DMS79 treated with DMSO at 0.1 percent for 48 hours (cell line): ENCODE measurements at regions not wholly inside any gene's neighbourhood (a gene's known extent, or its start where the extent isn't known, plus 50 kb on each side); places are given as distances from the start of the nearest gene placed in this dataset.
A peak's percentile ranks its signal among the peaks of the same experiment; 100 is the strongest.

Experiments used
- DNase-seq: peaks from one replicate; lab custom pipeline; 2025; lab: John Stamatoyannopoulos, UW

DNA sequence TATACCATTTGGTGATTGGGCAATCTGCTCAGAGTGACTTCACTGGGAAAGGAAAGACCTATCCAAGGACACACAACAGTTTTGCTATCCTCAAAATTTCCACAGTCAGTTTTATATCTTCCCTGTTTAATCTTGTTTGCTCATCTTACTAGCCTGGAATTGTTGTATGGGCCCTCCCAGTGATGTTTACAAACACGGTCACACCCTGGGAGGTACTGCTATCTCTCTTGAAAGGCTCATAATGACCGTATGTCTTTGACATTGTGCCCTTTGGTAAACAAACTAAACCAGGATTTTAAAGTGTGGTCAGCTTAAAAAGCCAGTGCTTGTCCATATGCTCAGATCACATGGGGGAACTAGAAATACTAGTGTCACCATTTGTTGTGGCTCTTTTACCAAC is 277.0 kb downstream of the CDH2 start:
- DNase-seq: no peak

DNA sequence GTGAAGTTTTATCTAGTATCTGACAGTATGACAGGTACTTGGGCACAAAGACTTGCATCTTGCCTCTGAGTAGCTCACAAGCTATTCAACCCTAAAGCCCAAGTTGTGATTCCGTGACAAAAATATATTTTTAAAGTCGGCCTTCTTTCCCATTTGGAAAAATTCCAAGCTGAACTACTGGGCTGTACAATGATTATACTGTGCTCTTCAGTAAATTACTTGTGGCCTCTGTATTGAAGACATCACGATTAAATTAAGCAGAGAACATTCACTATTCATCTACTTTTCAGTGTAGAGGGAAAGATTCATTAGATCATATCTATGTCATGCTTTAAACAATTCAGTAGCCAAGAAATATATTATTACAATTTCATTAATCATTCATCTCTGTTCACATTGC is 282.2 kb downstream of the CDH2 start:
- no peak for DNase-seq

DNA sequence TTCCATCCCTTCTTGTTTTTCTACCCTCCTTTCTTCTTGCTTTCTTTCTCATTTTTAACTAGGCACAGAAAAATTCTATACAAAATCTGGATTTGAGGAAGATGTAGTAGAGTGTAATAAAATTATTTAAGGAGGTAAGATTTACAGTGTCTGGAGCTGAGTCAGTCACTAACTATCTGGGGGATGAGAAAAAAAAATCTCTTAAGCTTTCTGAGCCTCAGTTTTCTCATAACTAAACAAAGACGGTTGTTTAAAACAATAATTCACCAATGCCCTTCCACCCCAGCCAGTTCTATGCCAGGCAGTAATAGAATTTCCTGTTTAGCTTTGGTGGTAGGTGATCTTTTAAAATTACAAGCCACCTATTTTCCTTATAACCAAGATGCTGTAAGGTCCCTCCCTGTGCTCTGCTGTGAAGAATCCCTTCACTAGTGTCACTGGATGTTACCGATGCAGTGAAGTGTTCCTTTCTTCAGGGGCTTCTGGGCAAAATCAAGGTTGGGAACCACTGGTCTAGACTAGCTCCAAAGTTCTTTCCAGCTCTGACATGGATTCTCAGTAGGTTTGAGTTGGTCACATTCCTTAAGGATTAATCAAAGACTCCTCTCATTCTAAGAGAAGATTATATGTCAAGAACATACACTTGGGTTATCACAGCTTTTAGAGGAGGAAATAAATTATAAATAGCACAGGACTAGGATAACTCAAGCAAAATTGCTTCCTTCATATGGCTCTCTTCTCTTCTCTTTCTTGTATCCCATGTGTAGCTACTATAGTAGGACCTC is 289.0 kb downstream of the CDH2 start:
- DNase-seq: no peak

DNA sequence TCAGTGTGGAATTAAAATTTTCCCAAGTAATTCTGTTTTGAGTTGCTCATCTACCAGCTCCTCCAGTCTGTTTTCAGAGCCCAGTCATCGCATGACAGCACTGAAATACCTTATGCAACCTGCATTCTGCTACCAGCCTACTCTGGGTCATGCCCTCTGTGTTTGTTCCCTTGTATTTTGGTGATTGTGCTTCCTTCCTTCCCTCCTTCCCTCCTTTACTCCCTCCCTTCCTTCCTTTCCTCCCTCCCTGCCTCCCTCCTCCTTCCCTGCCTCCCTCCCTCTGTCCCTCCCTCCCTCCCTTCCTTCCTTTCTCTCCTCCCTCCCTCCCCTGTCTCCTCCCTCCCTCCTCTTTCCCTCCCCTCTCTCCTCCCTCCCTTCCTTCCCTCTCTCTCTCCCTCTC is 289.6 kb downstream of the CDH2 start:
- DNase-seq: no peak

DNA sequence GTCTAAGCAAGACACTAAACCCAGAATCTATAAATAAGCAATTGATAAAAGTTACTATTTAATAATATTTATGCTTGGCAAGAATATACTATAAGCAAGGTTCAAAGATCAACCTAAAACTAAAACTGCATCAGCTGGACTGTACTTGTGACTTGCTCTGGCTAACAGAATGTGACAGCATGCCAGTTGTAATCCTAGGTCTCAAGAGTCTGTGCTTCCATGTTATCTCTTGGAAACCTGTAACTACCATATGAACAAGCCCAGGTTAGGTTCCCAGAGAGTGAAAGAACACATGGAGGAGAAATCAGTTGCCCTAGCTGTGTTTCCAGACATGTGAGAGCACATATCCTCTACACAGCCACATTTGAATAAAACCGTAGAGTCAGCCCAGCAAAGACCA is 297.4 kb downstream of the CDH2 start:
- DNase-seq: no peak

DNA sequence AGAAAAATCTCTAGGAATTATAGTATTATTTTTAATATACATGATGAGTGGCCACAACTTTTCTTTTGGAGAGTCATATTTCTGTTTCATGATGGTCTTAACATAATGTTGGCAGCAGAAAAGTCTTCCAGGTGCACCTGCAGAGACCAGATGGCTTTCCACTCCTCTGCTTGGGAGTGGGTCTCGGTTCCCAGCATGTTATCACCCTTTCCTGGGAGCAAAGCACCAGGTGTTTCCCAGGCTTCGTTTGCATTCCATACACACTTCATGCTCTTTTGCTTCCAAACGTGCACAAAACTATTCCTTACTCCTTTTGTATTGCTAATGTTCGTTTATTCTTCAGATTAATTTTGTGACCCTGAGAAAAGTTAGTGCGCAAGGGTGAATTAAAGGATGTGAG is 305.2 kb downstream of the CDH2 start:
- DNase-seq: peak; percentile 84

DNA sequence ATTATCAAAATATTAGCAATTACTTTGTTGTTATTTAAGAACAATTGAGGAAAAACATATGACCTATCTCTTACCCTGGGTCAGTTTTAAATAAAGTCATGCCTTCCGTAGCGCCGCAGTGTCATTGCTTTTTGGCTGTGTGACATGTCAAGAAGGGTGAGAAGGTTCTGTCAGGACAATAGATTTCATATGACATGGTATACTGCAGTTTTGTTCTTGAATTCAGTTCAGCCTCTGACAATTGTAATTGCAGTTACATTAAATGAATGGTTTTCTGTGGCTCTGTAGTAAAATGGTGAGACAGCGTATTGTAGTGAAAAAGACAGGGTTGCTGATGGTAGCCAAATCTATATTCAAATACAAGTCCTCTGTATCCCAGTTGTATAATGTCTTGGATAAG is 307.2 kb downstream of the CDH2 start:
- no peak for DNase-seq

DNA sequence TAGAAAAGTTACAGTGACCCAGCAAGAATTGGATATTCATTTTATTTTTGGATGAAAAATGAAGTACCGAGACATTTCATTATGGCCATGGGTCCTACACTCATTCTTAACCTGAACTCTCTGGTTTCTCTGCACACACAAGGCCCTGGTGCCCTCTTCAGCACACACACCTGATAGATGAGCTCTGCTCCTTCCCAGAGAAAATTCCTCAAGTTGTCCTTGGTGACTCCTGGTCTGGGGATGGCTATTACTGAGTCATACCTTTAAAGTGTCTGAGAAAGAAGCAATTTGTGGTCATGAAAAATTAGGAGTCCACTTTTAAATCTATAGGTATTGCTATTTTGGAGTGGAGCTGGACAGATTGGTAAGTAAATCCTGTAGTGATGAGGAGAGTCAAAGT is 311.5 kb downstream of the CDH2 start:
- DNase-seq: no peak

DNA sequence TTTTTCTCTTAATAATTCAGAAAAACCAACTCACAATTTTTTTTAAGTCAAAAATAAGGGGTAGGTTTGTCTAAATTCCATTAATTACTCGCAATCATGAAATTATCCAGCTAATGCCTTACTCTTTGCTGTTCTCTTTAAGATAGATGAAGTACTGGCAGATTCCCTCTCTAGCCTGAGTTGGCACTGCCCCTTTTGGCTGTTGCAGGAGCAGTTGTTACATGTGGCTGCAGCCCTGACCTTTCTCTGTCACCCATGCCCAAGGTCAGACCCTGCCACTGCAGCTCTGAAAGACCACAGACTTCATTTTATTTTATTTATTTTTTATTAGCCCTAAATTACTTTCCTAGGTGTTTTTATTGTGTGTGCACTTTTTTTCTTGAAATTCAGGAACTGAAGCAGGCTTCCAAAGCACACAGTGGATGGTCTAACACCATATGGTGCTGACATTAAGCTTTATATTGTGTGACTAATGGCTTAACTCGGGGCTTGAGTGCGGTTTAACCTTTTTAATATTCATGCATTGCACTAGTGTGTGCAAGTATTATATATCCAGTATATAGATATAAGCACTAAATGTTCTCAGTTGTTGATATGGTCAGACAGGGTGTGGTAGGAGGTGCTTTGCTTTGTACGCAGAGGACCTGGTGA is 313.0 kb downstream of the CDH2 start:
- DNase-seq: no peak

DNA sequence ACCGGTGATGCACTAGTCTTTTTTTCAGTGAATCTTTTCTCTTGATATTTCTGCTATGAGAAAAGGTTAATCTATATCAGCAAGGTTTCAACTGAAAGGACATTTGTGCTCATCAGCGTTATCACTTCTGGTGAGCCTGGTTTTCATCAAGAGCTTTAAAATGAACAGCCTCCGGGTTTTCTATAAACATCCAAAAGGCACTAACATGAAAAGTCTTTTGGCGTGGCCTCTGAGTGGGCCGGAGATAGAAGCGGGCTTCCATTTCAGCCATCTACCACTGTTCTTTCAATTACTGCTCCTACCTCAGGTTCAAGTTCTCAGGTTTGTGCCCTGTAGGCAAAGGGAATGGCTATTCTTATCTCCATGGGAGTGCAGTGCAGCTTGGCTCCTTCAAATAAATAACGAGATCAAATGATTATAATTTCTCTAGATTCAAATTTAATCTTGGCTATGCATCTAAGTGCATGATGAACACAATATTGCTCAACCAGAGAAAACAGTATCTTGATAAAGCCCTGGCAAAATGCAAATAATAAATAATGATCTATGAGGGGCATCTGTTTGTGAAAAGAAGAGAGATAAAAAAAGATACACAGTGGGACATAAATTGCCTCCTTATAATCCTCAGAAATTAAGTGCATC is 314.8 kb downstream of the CDH2 start:
- no peak for DNase-seq

DNA sequence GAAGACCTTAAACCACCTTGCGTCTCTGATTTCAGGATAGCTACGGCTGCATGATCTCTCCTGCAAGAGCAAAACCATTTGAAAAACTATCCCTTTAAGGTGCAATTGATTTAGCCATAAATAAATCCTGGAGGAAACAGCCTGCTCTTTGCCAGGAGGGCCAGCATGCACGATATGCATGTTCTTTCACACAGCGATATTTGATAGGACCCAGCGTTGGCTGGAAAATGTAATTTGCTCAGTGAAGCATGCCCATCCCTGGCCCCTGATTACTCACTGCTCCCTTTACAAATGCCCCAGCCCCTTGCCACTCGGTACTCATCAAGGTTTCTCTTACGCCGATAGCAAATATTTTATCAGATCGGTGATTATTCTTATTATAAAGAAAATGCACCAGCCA is 315.4 kb downstream of the CDH2 start:
- peak; percentile 57 for DNase-seq

DNA sequence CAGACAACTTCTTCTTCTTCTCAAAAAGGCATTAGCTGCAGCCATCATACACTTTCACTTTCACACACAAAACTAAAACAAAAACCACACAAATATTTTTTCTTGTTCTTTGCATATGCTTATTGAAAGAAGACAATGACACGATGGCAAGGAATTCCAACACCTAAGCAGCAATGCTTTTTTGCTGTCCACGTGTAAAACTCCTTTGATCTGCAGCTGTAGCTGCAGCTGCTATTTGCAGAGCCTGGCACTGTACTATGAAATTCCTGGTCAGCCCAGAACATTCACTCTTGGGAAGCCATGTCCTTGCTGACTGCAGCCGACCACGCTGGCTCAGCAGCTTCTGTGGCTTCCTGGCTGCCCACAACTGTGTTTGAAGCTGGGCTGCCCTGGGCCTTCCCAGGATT is 316.2 kb downstream of the CDH2 start:
- DNase-seq: peak; percentile 20

DNA sequence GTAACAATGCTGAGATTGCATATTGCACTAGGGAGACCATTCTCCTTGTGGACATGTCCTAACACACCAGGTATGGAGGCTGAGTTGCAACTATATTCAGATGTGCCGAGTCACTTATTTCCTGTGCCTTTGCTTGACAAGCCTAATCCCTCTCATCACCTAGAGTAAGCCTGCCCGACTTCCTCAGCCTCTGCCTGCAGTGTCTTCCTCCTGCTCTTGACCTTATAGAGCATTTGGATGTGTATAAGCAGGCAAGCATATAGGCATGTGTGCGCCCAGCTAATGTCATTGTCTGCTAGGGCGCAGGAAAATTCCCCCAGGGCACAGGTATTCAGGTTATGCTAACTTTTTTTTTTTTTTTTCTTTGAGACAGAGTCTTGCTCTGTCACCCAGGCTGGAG is 316.9 kb downstream of the CDH2 start:
- no peak for DNase-seq

DNA sequence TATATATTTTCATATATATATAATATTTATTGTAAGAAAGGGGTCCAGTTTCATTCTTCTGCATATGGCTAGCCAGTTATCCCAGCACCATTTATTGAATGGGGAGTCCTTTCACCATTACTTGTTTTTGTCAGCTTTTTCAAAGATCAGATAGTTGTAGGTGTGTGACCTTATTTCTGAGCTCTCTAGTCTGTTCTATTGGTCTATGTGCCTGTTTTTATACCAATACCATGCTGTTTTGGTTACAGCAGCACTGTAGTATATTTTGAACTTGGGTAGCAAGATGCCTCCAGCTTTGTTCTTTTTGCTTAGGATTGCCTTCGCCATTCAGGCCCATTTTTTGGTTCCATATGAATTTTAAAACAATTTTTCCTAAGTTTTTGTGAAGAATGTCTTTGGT is 320.1 kb downstream of the CDH2 start:
- DNase-seq: no peak

DNA sequence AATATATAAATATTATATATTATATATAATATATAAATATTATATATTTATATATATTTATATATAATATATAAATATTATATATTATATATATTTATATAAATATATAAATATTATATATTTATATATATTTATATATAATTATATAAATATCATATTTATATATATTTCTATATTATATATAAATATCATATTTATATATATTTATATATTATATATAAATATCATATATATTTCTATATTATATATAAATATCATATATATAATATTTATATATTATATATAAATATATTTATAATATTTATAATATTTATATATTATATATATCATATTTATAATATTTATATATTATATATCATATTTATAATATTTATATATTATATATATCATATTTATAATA is 321.4 kb downstream of the CDH2 start:
- DNase-seq: no peak

DNA sequence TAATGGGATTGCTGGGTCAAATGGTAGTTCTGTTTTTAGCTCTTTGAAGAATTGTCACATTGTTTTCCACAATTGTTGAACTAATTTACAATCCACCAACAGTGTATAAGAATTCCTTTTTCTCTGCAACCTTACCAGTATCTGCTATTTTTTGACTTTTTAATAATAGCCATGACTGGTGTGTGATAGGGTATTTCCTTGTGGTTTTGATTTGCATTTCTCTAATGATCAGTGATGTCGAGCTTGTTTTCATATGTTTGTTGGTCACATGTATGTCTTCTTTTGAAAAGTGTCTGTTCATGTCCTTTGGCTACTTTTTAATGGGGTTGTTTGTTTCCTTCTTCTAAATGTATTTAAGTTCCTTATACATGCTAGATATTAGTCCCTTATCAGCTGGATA is 322.3 kb downstream of the CDH2 start:
- no peak for DNase-seq

DNA sequence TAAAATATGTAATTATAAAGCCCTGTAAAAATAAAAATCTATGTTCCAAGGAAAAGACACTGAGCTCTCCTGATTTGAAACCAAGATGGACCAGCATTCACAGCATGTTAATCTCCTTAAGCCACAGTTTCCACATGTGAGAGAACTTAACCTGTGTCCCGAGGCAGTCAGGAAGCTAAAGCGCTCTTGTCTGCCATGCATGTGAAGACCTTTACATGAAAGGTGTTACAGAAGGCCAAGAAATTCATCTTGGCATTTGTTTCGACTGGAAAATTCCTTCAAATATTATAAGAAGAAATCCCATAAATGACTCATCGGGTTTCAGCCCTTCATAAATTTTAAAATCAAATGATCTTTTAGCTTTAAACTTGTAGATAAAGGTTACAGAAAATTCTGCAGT is 328.6 kb downstream of the CDH2 start:
- no peak for DNase-seq

DNA sequence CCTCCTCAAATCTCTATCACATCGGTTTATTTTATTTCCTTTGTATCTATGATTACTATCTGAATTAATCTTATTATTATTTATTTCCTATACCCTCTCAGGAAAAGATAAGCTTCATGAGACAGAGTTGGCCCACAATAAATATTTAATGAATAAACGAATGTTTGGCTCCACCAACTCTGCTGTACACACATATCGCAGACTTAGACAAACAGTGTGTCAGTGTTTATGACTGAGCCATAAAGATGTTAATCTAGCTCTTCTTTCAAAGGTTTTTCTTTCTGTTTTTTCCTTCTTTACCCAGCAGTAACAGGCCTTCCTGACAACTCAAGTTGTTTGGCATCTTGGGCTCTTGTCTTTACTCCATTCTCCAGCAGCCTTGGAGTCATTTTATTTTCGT is 329.5 kb downstream of the CDH2 start:
- DNase-seq: no peak

DNA sequence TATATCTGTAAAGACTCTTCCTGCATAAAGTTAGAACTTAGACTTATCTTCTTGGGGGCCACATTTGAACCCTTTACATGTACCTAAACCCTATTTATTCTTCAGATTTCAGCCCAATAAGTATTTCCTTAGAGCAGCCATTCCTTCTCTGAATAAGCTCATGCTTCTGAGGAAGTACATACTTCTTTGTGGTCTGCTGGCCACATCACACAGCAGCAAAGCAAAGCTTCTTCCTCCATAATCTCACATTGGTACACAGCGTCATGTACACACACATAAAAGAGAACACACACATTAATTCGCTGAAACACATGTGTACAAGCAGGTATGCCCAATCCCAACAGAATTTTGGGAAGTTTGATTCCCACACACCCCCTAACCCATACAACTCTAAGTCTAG is 331.0 kb downstream of the CDH2 start:
- no peak for DNase-seq

DNA sequence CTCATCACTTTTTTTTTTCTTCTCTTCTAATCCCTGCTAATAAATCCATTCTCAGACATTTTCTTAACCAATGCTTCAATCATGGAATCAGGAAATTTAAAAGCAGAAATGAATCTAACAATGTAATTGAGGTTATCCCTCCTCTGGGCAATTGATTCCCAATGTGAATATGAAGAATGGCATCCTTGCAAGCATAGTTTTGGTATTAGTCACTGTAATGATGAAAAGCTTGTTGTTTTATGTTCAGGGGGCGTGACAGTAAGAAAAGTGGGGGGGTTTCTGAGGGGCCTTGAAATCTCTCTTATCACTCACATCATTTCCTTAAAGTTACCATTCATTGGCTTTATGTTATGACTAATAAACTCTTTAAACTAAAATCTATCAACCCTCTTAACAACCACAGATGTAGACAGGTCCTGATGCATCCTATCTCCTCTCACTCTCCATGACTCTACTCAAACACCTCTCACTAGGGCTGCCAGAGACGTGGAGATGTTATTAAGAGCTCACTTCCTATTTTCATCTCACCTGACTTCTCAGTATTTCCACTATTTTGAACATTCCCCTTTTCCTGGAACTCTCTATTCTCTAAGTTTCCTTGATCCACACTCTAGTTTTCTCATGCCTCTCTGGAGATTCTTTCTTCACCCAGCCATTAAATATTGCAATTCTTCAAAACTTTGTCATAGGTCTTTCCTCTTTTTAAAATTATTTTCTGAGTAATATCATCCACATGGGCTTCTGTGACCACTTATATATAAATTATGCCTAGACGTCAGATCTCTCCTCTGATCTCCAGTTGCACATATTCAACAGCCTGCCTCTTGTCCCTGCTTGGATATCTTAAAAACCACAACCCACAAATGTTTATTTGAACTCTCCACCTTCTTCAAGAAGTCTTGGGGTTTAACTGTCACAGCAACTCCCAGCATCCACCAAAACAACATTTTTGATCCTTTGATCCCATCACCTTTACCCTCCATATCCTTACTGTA is 332.9 kb downstream of the CDH2 start:
- DNase-seq: no peak

DNA sequence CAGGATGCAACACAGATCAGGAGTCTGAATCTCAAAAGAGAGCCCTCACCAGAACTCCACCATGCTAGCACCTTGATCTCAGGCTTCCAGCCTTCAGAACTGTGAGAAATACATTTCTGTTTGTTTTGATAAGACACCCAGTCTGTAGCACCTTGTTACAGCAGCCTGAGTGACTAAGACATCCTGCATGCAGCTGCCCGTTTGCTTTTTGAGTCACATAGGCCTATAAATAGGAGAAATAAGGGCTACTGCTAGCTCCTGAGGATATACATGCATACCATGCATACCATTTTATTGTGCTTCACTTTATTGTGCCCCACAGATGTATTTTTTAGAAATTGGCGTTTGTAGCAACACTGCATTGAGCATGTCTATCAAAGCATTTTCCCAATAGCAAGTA is 337.8 kb downstream of the CDH2 start:
- no peak for DNase-seq

DNA sequence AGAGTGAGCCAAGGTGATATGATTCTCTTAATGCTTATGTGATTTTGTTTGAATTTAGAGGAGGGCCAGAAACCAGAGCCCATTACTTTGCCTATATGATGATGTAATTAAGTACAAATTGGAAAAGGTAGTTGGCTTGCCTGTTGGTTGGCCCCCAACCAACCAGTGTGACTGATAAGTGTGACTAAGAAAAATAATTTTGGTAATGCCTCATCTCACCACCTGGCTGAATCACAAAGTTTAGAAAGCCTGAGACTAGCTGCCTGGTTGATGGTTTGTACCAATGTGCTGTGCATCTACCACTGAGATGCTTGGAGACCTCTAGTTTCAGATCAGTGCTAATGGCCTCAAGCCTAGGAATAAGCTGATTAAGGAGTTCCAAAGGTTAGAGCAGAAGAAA is 338.7 kb downstream of the CDH2 start:
- DNase-seq: no peak
